Memory B cell (primary cell): ENCODE measurements at regions not wholly inside any gene's neighbourhood (a gene's known extent, or its start where the extent isn't known, plus 50 kb on each side); places are given as distances from the start of the nearest gene placed in this dataset.

Experiments used
- ATAC-seq: fragments of 150-1000 bp; cut with Tn5 transposase; 2 replicates; pipeline ENCODE4 v1.10.0; 2021; ENCODE audit warnings: low read depth, mild to moderate bottlenecking, moderate library complexity
- DNase-seq, 2 donors: peaks; one replicate each; pipeline ENCODE4 v3.0.0; 2022; ENCODE audit warnings: low spot score in 2 of 2
- H3K27ac Mint-ChIP-seq: one replicate; pipeline ENCODE4 v1.8.0; 2022; ENCODE audit warnings: mild to moderate bottlenecking, moderate library complexity, mixed read lengths
- H3K27me3 Mint-ChIP-seq: one replicate; pipeline ENCODE4 v1.8.0; 2022; ENCODE audit warnings: mixed read lengths
- H3K36me3 Mint-ChIP-seq: one replicate; pipeline ENCODE4 v1.8.0; 2022; ENCODE audit warnings: mild to moderate bottlenecking, mixed read lengths
- H3K4me1 Mint-ChIP-seq: one replicate; pipeline ENCODE4 v1.8.0; 2022; ENCODE audit warnings: mixed read lengths
- H3K4me3 Mint-ChIP-seq: one replicate; pipeline ENCODE4 v1.8.0; 2022; ENCODE audit warnings: mild to moderate bottlenecking, moderate library complexity, mixed read lengths
- H3K9me3 Mint-ChIP-seq: one replicate; pipeline ENCODE4 v1.8.0; 2022; ENCODE audit warnings: mixed read lengths

GRCh38 chr1:5763696-5764370, 228.4 kb downstream of the NPHP4 start:
- H3K9me3 Mint-ChIP-seq, result peaks cover 9% of the 10 kb centered on the region
- no peak overlapping the region for H3K4me3 Mint-ChIP-seq
- DNase-seq (no peak), ATAC-seq (no peak)
- no peak overlapping the region for H3K27ac Mint-ChIP-seq
- H3K27me3 Mint-ChIP-seq, result peaks cover 12% of the 10 kb centered on the region
- no peaks in the 10 kb centered on the region for H3K4me1 Mint-ChIP-seq
- peaks cover 4% of the 10 kb centered on the region for H3K36me3 Mint-ChIP-seq

- peaks cover 9% of the 10 kb centered on the region for H3K9me3 Mint-ChIP-seq
- DNase-seq (no peak), ATAC-seq (no peak)
- no peak overlapping the region for H3K27ac Mint-ChIP-seq
- H3K4me3 Mint-ChIP-seq, result no peak overlapping the region
- no peaks in the 10 kb centered on the region for H3K4me1 Mint-ChIP-seq
- H3K27me3 Mint-ChIP-seq, result peaks cover 7% of the 10 kb centered on the region
- H3K36me3 Mint-ChIP-seq, result peaks cover 4% of the 10 kb centered on the region
These were observed 233.2 kb downstream of the NPHP4 start for GRCh38 chr1:5758859-5759578.

- ATAC-seq (no peak), DNase-seq (no peak)
- H3K4me1 Mint-ChIP-seq, result no peaks in the 10 kb centered on the region
- H3K27me3 Mint-ChIP-seq, result peaks cover 7% of the 10 kb centered on the region
- H3K27ac Mint-ChIP-seq, result no peak overlapping the region
- peaks cover 3% of the 10 kb centered on the region for H3K9me3 Mint-ChIP-seq
- no peak overlapping the region for H3K4me3 Mint-ChIP-seq
- no peaks in the 10 kb centered on the region for H3K36me3 Mint-ChIP-seq
These were observed 234.0 kb downstream of the NPHP4 start for GRCh38 chr1:5758000-5758858.

- H3K4me3 Mint-ChIP-seq, result no peak overlapping the region
- peaks cover 3% of the 10 kb centered on the region for H3K9me3 Mint-ChIP-seq
- H3K36me3 Mint-ChIP-seq, result no peaks in the 10 kb centered on the region
- H3K27me3 Mint-ChIP-seq, result peaks cover 7% of the 10 kb centered on the region
- ATAC-seq (no peak), DNase-seq (no peak)
- no peak overlapping the region for H3K27ac Mint-ChIP-seq
- no peaks in the 10 kb centered on the region for H3K4me1 Mint-ChIP-seq
These were observed 234.9 kb downstream of the NPHP4 start for GRCh38 chr1:5757187-5757805.

GRCh38 chr1:5756434-5757186, 235.6 kb downstream of the NPHP4 start:
- no peaks in the 10 kb centered on the region for H3K4me1 Mint-ChIP-seq
- ATAC-seq, result no peak
- no peaks in the 10 kb centered on the region for H3K36me3 Mint-ChIP-seq
- no peak overlapping the region for H3K27ac Mint-ChIP-seq
- no peak for DNase-seq
- peaks cover 7% of the 10 kb centered on the region for H3K27me3 Mint-ChIP-seq
- H3K9me3 Mint-ChIP-seq, result peaks cover 3% of the 10 kb centered on the region
- H3K4me3 Mint-ChIP-seq, result no peak overlapping the region

- peaks cover 3% of the 10 kb centered on the region for H3K9me3 Mint-ChIP-seq
- no peaks in the 10 kb centered on the region for H3K4me1 Mint-ChIP-seq
- no peaks in the 10 kb centered on the region for H3K36me3 Mint-ChIP-seq
- no peak overlapping the region for H3K27ac Mint-ChIP-seq
- ATAC-seq (no peak), DNase-seq (no peak)
- peaks cover 7% of the 10 kb centered on the region for H3K27me3 Mint-ChIP-seq
- H3K4me3 Mint-ChIP-seq, result no peak overlapping the region
These were observed 236.6 kb downstream of the NPHP4 start for GRCh38 chr1:5755552-5756125.

GRCh38 chr1:5754817-5755551, 237.2 kb downstream of the NPHP4 start:
- H3K27ac Mint-ChIP-seq, result no peak overlapping the region
- DNase-seq (no peak), ATAC-seq (no peak)
- H3K4me1 Mint-ChIP-seq, result no peaks in the 10 kb centered on the region
- no peak overlapping the region for H3K4me3 Mint-ChIP-seq
- no peaks in the 10 kb centered on the region for H3K36me3 Mint-ChIP-seq
- no peaks in the 10 kb centered on the region for H3K9me3 Mint-ChIP-seq
- H3K27me3 Mint-ChIP-seq, result peaks cover 7% of the 10 kb centered on the region

- H3K9me3 Mint-ChIP-seq, result peaks cover 7% of the 10 kb centered on the region
- DNase-seq (no peak), ATAC-seq (no peak)
- no peak overlapping the region for H3K4me3 Mint-ChIP-seq
- H3K36me3 Mint-ChIP-seq, result no peaks in the 10 kb centered on the region
- H3K4me1 Mint-ChIP-seq, result no peaks in the 10 kb centered on the region
- no peak overlapping the region for H3K27ac Mint-ChIP-seq
- peaks cover 15% of the 10 kb centered on the region for H3K27me3 Mint-ChIP-seq
These were observed 238.4 kb downstream of the NPHP4 start for GRCh38 chr1:5753549-5754421.

- ATAC-seq, result no peak
- Mint-ChIP-seq H3K4me1 (no peaks in the 10 kb centered on the region), H3K27me3 (peaks cover 15% of the 10 kb centered on the region), H3K9me3 (peaks cover 7% of the 10 kb centered on the region), H3K27ac (no peak overlapping the region), H3K4me3 (no peak overlapping the region), H3K36me3 (no peaks in the 10 kb centered on the region)
- DNase-seq, result no peak
These were observed 239.3 kb downstream of the NPHP4 start for GRCh38 chr1:5752746-5753548.

- Mint-ChIP-seq H3K27ac (no peak overlapping the region), H3K9me3 (peaks cover 7% of the 10 kb centered on the region), H3K4me1 (no peaks in the 10 kb centered on the region), H3K27me3 (peaks cover 15% of the 10 kb centered on the region), H3K4me3 (no peak overlapping the region), H3K36me3 (no peaks in the 10 kb centered on the region)
- DNase-seq, result no peak
- no peak for ATAC-seq
These were observed 240.1 kb downstream of the NPHP4 start for GRCh38 chr1:5751833-5752745.

GRCh38 chr1:5751163-5751540, 241.1 kb downstream of the NPHP4 start:
- Mint-ChIP-seq H3K4me1 (no peaks in the 10 kb centered on the region), H3K9me3 (peaks cover 7% of the 10 kb centered on the region), H3K27me3 (peaks cover 12% of the 10 kb centered on the region), H3K4me3 (no peak overlapping the region), H3K36me3 (no peaks in the 10 kb centered on the region), H3K27ac (no peak overlapping the region)
- DNase-seq, result no peak
- ATAC-seq, result no peak
